ENCODE measurements at regions not wholly inside any gene's neighbourhood (a gene's known extent, or its start where the extent isn't known, plus 50 kb on each side); places are given as distances from the start of the nearest gene placed in this dataset.

DNA sequence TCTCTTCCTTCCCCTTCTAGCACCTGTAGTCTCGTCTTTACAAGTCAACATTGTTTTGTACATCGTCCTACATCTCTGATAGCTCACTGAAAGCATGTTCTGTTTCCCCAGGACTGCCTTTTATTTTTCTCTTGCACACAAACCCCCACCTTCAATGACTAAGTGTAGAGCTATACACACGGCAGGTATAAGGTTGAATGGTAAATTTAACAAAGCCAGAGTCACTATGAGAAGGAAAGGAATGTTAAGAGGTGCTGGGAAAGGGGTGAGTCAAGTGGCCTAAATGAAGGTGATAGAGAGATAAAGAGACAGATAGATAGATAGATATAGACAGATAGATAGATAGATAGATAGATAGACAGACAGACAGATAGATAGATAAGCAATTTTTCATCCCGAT, 134.3 kb upstream of the ATP1B1 start:
- no peak for DNase-seq

DNA sequence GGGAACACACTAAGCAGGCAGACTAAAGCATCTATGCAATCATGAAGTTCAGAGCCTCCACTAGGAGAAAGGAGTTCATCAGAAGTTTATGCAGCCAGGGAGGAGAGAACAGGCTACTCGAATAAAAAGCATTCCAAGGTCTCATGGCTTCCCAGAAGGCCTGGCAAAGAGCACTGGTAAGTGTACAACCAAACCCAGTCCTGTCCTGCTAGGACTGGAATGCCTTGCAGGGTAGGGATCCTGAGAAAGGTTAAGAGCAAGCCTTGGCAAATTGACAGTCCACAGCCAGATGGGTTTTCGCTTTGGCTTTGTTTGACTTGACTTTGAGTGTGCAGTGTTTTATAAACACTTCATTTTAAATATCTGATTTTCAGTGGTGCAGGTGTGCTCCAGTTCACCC, 133.6 kb upstream of the ATP1B1 start:
- no peak for DNase-seq

DNA sequence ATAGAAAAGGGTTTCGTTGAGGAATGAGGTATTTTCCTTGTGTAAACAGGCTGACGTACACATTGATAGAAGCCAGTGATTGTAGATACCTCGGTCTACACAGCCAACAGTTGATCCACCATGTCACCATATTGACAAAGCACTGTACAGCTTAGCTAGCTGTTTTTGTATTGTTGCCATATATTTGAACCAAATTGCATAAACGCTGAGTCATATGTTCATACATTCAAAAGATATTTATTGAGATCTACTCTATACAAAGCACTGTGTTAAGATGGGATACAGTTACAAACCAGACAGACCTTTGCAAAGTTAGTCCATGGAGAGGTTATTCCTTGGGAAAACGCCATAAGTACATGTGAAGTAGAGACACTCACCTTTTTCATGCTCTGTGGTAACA, 132.4 kb upstream of the ATP1B1 start:
- no peak for DNase-seq

DNA sequence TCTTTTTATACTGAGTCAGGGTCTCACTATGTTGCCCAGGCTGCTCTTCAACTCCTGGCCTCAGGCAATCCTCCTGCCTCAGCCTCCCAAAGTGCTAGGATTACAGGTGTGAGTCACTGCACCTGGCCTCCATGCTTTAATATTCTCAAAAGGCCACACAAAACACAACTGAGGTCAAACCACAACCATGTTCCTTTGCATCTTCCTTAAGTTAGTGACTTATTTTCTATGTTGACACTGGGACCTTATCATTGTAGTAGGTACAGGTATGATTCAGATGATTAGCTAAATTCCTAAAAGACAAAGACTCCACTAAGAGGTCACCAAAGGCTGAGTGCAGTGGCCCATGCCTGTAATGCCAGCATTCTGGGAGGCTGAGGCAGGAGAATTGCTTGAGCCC, 131.9 kb upstream of the ATP1B1 start:
- no peak for DNase-seq

DNA sequence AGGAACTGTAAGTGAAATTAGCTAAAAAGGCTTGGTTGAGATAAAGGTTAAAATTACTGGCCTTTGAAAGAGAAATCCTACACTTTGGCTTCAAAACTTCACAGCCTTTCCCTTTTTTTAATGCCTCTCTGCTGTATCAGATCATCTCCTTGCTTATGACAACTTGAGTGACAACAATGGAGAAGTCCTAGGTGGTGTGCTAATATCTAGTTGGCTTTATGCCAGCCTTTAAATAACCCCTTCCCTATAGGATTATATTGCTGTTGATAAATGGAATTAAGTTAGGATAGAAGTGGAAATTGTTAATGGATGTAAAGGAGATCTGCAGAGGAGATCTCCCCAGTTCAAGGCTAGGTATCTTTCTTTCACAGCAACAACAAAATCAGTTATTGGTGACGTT, 130.2 kb upstream of the ATP1B1 start:
- no peak for DNase-seq

DNA sequence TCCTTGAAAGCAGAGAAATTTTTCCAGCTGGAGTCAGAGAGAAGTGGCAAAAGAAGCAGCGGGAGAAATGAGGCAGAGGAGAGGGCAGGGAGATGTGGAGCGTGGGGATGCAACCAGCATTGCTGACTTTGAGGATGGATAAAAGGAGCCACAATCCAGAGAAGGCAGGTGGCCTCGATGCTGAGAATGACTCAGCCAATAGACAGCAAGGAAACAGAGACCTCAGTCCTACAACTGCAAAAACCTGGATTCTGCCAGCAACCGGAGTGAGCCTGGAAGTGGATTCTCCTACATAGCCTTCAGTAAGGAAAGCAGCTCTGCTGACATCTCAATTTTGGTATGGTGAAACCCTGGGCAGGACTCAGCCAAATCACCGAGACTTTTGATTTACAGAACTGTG, 128.9 kb upstream of the ATP1B1 start:
- no peak for DNase-seq

DNA sequence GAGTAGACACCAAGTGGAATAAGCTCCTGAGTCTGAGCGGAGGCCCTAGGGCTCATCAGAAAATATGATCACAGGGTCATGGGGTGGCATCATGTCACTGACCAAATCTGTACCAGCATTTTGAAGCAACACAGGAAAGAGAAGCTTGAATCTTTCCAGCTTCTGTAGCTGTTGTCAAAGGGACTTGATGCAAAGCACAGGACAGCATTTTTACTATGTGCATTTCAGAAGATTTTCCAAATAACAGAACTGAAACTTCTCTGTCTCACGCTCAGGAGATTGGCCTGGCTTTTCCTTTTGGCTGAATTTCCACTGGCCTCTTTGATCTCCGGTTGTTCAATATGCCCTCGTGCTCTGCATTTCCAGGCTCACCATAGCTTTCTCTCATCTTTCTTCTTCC, 127.2 kb upstream of the ATP1B1 start:
- DNase-seq: no peak

DNA sequence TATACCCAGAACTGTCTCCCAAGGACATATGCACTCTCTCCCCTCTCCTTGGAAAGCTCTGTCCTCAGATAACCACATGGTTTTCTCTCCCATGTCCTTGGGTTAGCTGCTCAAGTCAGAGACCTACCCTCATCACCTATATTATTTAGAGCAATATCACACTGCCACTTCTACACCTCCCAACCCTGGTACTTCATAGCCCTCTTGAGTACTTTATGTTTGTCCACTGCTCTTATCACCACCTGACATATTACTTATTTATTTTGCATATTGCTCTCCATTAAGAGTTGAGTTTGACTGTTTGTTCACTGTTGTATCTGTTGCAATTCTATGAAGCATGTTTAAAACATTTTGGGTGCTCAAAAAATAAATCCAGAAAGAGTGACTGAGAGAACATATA, 126.3 kb upstream of the ATP1B1 start:
- DNase-seq: no peak

DNA sequence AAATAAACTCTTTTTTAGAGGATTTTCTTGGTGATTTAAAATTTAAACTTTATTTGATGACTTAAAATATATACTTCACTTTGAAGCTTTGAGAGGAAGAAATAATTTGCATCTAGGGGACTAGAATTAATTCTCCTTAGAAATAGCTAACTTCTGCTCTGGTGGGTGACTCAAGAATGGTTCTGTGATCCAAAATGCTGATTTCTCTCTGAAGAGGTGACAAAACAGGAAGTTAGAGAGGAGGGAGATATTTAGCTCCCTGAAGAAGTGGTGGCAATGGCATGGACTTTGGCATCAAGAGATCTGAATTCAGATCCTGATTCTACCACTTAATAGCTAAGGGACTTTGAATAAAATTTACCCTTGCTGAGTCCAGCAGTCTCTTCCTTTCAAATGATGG, 125.8 kb upstream of the ATP1B1 start:
- no peak for DNase-seq

DNA sequence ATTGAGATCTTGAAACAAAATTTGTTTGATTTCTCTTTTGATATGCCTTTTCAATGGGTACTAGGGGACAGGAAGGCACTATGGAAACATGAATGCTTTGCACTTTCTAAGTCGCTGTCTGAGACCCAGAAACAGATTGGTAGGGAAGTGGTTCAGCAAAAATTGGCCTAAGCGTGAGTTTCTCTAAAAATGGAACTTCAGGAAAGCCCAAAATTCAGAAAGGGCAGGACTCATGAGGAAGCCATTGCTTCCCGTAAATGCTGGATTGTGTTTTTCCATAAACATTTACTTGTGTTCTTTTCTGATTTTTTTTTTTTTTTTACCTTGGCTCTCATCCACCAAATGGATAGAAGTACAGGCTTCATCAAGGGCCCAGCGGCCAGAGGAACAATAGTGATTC, 123.7 kb upstream of the ATP1B1 start:
- DNase-seq: no peak

DNA sequence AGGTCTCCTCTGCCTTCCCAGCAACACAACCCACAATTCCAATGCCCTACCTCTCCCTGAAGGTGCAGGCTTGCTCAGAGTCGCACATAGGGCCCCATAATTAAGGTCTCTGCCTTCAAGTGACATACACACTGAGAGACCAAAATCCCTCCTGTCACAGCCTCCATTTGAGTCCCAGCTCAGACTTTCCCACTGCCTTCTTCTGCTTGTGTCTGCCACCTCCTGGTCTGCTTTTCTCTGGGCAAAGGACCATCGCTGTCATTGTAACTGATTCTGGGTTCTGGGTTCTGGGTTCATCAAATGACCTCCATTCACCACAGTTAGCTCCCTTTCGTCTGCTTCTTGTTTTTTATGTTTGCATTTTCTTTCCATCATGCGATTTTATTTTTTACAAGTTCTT, 119.2 kb upstream of the ATP1B1 start:
- DNase-seq: no peak

DNA sequence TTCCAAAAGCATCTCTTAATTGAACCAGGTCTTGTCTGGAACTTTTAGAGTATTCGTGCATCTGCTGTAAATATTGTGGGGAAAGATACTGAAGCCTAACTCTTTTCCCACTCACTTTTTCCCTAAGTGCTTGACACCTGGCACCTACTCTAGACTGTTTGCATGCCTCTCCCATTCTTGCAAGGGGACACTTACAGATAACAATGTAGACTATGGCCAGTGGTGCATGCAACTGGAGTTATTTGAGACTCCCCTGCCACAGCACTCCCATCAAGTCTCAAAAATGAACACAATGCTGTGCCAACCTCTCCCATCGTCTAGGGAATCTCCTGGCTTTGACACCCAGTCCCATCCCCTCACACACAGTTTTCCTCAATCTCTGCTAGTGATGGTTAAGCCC, 118.6 kb upstream of the ATP1B1 start:
- no peak for DNase-seq

DNA sequence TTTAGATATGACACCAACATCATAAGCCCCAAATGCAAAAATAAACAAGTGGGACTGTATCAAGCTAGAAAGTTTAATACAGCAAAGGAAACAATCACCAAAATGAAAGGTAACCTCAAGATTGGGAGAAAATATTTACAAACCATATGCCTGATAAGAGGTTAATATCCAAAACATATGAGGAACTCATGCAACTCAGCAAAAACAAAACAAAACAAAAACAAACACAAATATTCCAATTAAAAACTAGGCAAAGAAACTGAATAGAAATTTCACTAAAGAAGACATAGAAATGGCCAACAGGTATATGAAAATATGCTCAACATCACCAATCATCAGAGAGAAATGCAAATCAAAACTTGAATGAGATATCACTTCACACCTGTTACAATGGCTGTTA, 116.5 kb upstream of the ATP1B1 start:
- DNase-seq: no peak

DNA sequence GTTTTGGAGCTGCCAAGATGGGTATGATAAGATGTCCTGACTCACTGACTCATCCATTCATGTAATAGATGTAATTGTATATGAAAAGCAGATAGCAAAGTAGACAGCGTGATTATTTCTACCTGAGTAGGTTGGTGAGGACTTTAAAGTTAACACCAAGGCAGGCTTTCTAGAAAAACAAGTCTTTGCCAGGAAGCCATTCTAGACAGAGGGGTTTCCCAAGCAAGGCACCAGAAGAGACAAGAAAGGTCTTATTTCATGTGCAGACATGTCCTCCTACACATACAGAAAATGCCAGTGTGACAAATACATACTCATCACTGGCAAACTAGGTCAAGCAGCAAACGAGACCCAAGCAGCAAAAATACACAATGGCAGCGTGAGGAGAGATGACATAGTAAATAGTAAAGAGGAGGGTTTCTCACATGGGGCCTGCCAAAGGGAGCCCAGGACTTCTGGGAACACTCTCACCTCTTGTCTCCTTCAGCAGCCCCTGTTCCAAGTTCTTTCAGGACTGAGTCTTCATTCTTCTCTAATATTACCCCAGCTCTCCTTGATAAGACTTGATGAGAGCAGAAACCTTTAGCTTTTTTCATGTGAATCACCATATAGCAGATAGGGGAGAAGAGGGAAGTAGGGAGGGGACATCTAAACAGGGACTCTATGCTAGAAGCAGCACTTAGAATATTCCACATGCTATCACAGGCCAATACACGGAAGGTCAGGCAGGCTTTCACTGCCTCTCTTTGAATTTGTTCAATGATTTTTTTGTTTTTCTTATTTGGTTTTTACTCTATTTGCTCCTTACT, 114.6 kb upstream of the ATP1B1 start:
- no peak for DNase-seq

DNA sequence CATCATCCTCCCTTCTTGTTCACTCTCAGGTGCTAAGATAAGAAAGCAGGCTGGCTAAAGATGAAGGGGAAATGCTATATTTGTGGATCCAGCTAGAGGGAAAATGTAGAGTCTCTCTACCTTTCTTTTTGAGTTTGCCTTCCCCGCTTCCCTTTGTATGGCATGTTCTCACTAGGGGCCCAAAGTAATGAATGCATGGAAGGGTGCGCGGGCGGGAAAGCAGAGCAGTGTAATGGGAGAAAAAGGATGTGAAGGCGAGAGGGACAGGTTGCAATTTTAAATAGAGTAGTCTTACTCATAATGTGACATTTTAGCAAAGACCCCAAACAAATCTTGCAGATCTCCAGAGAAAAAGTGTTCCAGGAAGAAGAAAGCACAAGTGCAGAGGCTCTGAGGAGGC, 105.1 kb upstream of the ATP1B1 start:
- DNase-seq: no peak

DNA sequence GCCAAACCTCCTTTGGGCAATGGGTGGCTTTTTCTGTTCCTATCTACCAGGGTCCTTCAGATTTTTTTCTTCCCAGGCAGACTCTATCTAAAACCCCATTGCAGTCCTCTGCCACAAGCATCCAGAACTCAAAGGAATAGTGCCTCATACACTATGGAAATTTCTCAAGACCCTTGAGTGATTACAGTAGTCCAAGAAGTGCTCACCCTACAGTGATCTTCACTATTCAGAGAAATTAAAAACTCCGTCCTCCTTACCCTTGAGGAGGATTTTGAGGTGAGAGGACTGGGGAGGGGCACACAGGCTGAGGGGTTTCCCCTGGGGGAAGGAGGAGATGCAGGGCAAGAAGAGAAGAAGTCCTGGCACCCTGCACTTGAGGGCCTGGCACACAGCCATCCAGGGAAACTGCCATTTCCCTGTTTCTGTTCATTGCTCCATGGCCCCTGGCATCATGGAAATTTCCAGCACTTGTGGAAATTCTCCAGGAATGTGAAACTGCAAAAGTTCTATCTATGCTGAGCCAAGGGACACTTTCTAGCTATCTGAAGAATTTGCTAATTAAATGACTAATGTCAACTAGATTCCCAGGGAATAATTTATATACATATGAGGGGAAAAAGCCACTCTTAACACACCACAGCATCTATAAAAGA, 102.5 kb upstream of the ATP1B1 start:
- no peak for DNase-seq

DNA sequence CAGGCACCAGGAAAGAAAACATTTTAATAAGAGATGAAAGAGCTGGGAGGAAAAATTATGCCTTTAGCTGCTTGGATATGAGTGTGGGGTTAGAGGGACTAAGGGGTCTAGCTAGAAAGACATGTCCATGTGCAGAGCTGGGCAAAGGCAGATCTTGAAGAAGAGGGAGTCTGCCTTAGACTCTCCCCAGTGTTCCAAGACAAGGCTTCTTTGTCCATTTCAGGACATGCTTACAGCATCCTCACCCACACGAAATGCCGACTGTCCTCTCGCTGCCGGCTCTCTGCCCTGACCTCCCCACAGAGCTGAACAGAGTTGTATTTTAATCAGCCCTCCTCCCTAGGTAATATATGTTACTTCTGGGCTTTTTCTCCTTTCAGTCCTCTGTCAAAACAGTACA, 100.7 kb upstream of the ATP1B1 start:
- no peak for DNase-seq

DNA sequence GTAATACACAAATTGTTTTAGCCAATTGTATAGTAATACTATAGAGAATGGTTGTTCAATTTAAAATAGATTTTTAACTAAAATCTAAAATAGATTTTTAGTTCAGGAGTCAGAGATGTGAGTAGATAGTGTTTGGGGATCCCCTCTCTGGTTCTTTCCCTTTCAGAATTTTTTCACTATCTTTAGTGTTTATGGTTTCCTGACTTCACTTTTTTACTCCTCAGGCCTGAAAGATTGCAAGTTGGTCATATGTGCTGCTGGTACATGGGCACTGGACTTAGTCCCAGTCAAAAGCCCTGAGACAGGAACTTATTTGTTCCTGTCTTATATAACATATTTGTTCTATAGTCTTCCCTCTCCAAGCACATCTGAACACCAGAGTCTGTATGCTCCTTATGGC, 96.8 kb upstream of the ATP1B1 start:
- no peak for DNase-seq

DNA sequence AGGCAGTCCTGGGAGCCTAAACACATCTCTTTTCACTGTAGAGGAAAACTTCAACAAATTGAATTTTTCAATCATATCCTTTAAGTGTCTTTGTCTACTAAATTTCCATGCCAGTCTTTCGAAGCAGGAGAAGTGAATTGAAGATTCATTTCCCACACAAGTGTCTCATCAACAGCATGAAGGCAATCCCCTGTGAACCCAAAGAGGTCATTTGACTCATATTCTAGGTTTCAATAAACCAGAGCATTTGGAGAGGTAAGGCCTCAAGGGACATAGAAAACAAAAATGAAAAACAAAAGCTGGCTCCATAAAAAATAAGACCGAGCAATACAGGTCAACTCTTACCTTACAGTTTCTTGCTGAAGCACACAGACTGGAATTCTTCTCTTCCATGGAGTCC, 94.1 kb upstream of the ATP1B1 start:
- no peak for DNase-seq

DNA sequence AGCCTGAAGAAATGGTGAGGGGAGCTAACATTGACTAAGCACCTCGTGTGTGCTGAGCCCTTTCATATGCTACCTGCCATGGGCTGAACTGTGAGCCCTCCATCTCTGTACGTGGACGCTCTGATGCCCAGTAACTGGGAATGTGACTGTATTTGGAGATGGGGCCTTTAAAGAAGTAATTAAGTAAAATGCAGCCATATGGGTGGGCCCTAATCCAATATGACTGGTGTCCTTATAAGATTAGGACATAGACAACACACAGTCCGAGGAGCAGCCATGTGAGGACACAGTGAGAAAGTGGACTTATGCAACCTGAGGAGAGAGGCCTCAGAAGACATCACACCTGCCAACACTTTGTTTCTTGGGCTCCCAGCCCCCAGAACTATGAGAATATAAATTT, 92.7 kb upstream of the ATP1B1 start:
- DNase-seq: no peak

DNA sequence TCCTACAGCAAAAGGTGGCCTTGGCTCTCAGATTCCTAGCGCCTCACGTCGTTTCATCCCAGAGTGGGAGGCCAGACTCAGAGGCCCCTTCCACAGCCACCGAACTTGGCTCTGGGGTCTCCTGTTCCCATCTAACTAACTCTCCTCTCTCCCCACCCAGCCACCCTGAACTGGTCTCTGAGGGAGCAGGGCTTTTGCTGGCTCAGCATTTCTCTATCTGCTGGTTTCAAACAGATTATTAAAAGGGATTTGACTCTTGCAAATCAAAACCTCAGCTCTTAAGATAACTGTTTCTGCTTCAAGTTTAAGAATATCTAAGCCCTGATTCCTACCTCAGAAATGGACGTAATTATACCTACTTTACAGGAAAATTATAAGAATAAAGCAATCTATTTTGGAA, 91.0 kb upstream of the ATP1B1 start:
- no peak for DNase-seq

DNA sequence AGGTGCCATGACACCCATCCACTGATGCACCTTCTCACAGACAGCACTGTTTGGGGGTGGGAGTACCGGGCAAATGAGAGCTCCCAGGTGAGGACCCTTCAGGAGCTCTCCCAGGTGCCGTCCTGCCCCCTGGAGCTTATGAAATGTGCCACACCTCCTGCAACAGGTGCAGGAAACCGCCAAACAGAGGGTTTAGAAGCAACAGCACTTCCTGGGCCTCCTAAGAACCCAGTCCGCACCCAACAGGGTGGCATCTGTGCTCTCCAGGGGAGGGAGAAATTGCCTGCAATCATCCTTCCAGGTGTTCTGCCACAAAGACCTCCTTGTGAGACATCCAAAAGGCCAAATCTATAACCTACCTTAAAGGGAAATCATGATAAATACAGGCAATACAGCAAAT, 87.7 kb upstream of the ATP1B1 start:
- no peak for DNase-seq

DNA sequence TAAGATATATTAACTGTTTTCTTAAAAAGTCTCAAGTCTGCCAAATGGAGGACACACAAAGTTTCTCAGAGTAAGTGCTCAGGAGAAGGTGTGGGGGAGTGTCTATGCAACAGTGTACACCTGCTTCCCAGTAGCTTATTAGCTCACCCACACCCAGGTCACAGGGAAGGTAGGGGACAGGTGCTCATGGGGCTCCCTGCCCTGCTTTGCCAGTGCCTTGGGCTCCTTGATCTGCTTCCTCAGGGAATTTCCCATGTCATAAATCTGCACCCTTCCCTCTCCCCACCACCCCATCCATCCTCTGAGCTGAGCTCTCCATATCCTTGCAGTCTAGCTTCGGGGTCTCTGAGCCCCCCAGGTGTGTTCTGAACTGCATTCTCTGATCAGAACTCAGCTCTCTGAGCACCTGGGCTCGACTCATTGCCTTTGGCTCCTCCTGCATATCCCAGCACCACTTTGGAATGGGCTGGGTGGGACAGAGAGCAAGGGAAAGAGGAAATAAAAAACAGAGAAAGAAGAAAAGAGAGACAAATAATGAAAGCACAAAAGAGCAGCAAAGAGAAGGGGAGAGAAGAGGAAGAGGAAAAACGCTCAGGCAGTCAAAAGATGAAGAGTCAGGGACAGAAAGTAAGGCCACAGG, 87.0 kb upstream of the ATP1B1 start:
- DNase-seq: no peak

DNA sequence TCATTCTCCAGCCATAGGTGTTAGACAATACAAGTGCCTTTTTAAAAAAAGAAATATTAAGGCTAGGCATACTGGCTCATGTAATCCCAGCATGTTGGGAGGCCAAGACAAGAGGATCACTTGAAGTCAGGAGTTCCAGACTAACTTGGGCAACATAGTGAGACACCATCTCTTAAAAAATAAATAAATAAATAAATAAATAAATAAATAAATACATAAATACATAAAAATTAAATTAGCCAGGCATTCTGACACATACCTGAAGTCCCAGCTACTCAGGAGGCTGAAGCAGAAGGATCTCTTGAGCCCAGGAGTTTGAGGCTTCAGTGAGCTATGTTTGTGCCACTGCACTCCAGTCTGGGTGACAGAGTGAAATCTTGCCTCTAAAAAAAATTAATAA, 85.8 kb upstream of the ATP1B1 start:
- DNase-seq: no peak

DNA sequence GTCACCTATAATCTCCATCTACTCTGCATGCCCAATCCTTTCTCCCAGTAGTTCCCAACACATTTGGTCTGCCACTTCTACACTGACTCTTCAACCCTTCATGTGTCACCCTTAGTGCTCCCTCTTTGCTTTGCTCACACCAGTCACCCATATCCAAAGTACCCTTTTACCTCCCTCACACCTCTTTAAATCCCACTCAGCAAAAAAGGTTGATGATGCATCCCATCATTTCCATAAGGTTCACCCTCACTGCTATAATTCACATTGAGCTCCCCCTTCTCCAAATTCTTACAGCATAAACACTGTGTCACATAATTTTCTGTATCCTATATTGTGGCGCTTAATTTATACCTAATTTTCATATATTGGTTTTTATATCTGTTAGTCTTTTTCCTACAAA, 83.8 kb upstream of the ATP1B1 start:
- DNase-seq: no peak
